Neural progenitor cell (in vitro differentiated cells): ENCODE measurements at regions not wholly inside any gene's neighbourhood (a gene's known extent, or its start where the extent isn't known, plus 50 kb on each side); places are given as distances from the start of the nearest gene placed in this dataset.

Experiments
- CTCF ChIP-seq: fragments of 200-600 bp; sonication (generic); IDR thresholded peaks from 2 replicates; pipeline ENCODE4 v1.5.1; 2017; ENCODE audit warnings: antibody characterized with exemption, mild to moderate bottlenecking
- EZH2 ChIP-seq: fragments of 200-600 bp; sonication (generic); IDR thresholded peaks from 2 replicates; pipeline ENCODE4 v1.6.1; 2017; ENCODE audit warnings: antibody characterized with exemption, mild to moderate bottlenecking, moderate library complexity
- EZH2phosphoT487 ChIP-seq: fragments of 200-600 bp; sonication (generic); IDR thresholded peaks from 2 replicates; pipeline ENCODE4 v1.6.1; 2017; ENCODE audit warnings: antibody characterized with exemption

GRCh38 chr5:167888393-167888792 is 403.1 kb upstream of the WWC1 start:
- no peak for TF ChIP-seq CTCF
- TF ChIP-seq EZH2phosphoT487: no peak
- no peak for TF ChIP-seq EZH2
